Neural cell (in vitro differentiated cells): ENCODE measurements at regions not wholly inside any gene's neighbourhood (a gene's known extent, or its start where the extent isn't known, plus 50 kb on each side); places are given as distances from the start of the nearest gene placed in this dataset.

Experiments
- H2AFZ ChIP-seq: fragments of 200-600, 300-800 bp; sonication (generic), shearing (Covaris generic); 2 replicates; pipeline ENCODE4 v1.6.0; 2014; ENCODE audit warnings: low read depth, mild to moderate bottlenecking, antibody characterized with exemption, low read length, moderate library complexity
- H3F3A ChIP-seq: fragments of 200-600 bp; shearing (Covaris generic); 2 replicates; pipeline ENCODE4 v1.6.1; 2016; ENCODE audit warnings: mild to moderate bottlenecking, moderate library complexity, mixed read lengths, antibody characterized with exemption, low read length; ENCODE audit not compliant: insufficient read depth, poor library complexity, severe bottlenecking
- H3K27ac ChIP-seq: fragments of 200-600, 300-800 bp; sonication (generic), shearing (Covaris generic); 2 replicates; pipeline ENCODE4 v1.5.1; 2014; ENCODE audit warnings: mild to moderate bottlenecking, low read length, moderate library complexity
- H3K27me3 ChIP-seq: fragments of 300-800, 200-600 bp; sonication (generic), shearing (Covaris generic); 2 replicates; pipeline ENCODE4 v1.6.0; 2014; ENCODE audit warnings: mild to moderate bottlenecking, low read depth, low read length, moderate library complexity; ENCODE audit not compliant: insufficient read depth
- H3K36me3 ChIP-seq: fragments of 300-800, 200-600 bp; sonication (generic), shearing (Covaris generic); 2 replicates; pipeline ENCODE4 v1.5.1; 2014; ENCODE audit warnings: mild to moderate bottlenecking, antibody characterized with exemption, low read length, moderate library complexity; ENCODE audit not compliant: insufficient read depth
- H3K4me2 ChIP-seq: fragments of 300-800, 200-600 bp; sonication (generic), shearing (Covaris generic); 2 replicates; pipeline ENCODE4 v1.6.0; 2014; ENCODE audit warnings: mild to moderate bottlenecking, low read length
- H3K4me3 ChIP-seq: fragments of 300-800, 200-600 bp; sonication (generic), shearing (Covaris generic); 2 replicates; pipeline ENCODE4 v1.5.1; 2014; ENCODE audit warnings: mild to moderate bottlenecking, low read length, moderate library complexity
- H3K79me2 ChIP-seq: fragments of 200-600 bp; shearing (Covaris generic); replicated peaks from 2 replicates; pipeline ENCODE4 v1.6.0; 2014; ENCODE audit warnings: mild to moderate bottlenecking, low read length, moderate library complexity; ENCODE audit not compliant: insufficient read depth
- H3K9ac ChIP-seq: fragments of 300-800, 200-600 bp; sonication (generic), shearing (Covaris generic); 2 replicates; pipeline ENCODE4 v1.6.1; 2016; ENCODE audit warnings: mild to moderate bottlenecking, low read length, mixed read lengths
- H3K9me2 ChIP-seq: fragments of 200-600 bp; shearing (Covaris generic); 2 replicates; pipeline ENCODE4 v1.6.1; 2016; ENCODE audit warnings: mild to moderate bottlenecking, low read length, mixed read lengths; ENCODE audit not compliant: insufficient read depth
- H3K9me3 ChIP-seq: fragments of 200-600, 300-800 bp; sonication (generic), shearing (Covaris generic); 2 replicates; pipeline ENCODE4 v1.6.1; 2016; ENCODE audit warnings: mild to moderate bottlenecking, mixed run types, low read length, moderate library complexity, mixed read lengths
- H4K20me1 ChIP-seq: fragments of 200-600 bp; shearing (Covaris generic); 2 replicates; pipeline ENCODE4 v1.6.1; 2016; ENCODE audit warnings: mild to moderate bottlenecking, mixed run types; ENCODE audit not compliant: insufficient read depth
- CTCF ChIP-seq: fragments of 450-650 bp; IDR thresholded peaks from 2 replicates; pipeline ENCODE4 v1.5.1; 2014; ENCODE audit warnings: antibody characterized with exemption, mild to moderate bottlenecking, moderate library complexity; ENCODE audit not compliant: poor library complexity, severe bottlenecking
- EP300 ChIP-seq: fragments of 450-650 bp; conservative IDR thresholded peaks from 2 replicates; pipeline ENCODE4 v1.6.1; 2014; ENCODE audit warnings: antibody characterized with exemption, mild to moderate bottlenecking, moderate library complexity; ENCODE audit not compliant: poor library complexity, severe bottlenecking
- EZH2 ChIP-seq: fragments of 200-600, 300-800 bp; shearing (Covaris generic), sonication (generic); IDR thresholded peaks from 2 replicates; pipeline ENCODE4 v1.6.1; 2014; ENCODE audit warnings: antibody characterized with exemption, low read length, borderline replicate concordance, mild to moderate bottlenecking; ENCODE audit not compliant: insufficient read depth, poor library complexity, severe bottlenecking
- MXI1 ChIP-seq: fragments of 450-650 bp; conservative IDR thresholded peaks from 2 replicates; pipeline ENCODE4 v1.6.1; 2014; ENCODE audit warnings: antibody characterized with exemption, mild to moderate bottlenecking; ENCODE audit not compliant: poor library complexity, severe bottlenecking
- POLR2AphosphoS5 ChIP-seq: IDR thresholded peaks from 2 replicates; pipeline ENCODE4 v1.6.1; 2012
- RAD21 ChIP-seq: fragments of 450-650 bp; conservative IDR thresholded peaks from 2 replicates; pipeline ENCODE4 v1.6.1; 2014; ENCODE audit warnings: antibody characterized with exemption, mild to moderate bottlenecking, moderate library complexity
- REST ChIP-seq: IDR thresholded peaks from 2 replicates; pipeline ENCODE4 v1.6.1; 2012; ENCODE audit warnings: borderline replicate concordance
- SMC3 ChIP-seq: fragments of 450-650 bp; conservative IDR thresholded peaks from 2 replicates; pipeline ENCODE4 v1.6.1; 2014; ENCODE audit warnings: antibody characterized with exemption, mild to moderate bottlenecking, moderate library complexity; ENCODE audit not compliant: poor library complexity
- TAF1 ChIP-seq: IDR thresholded peaks from 2 replicates; pipeline ENCODE4 v1.6.1; 2012; ENCODE audit warnings: low read depth

GRCh38 chr4:176558661-176559060, 234.1 kb downstream of the VEGFC start:
- H3K79me2 ChIP-seq, result no peaks in the 10 kb centered on the region
- H2AFZ ChIP-seq, result no peak overlapping the region
- H3K9me2 ChIP-seq, result no peaks in the 10 kb centered on the region
- TF ChIP-seq RAD21 (no peak), EZH2 (no peak), SMC3 (no peak), TAF1 (no peak), POLR2AphosphoS5 (no peak), MXI1 (no peak), REST (no peak)
- H3K27ac ChIP-seq, result no peak overlapping the region
- no peak overlapping the region for H3K9ac ChIP-seq
- H4K20me1 ChIP-seq, result no peaks in the 10 kb centered on the region
- no peaks in the 10 kb centered on the region for H3F3A ChIP-seq
- no peaks in the 10 kb centered on the region for H3K9me3 ChIP-seq
- H3K4me3 ChIP-seq, result no peak overlapping the region
- no peaks in the 10 kb centered on the region for H3K27me3 ChIP-seq
- no peaks in the 10 kb centered on the region for H3K36me3 ChIP-seq
- no peak overlapping the region for H3K4me2 ChIP-seq

- H2AFZ ChIP-seq, result no peak overlapping the region
- no peaks in the 10 kb centered on the region for H3K9me3 ChIP-seq
- no peak overlapping the region for H3K9ac ChIP-seq
- no peaks in the 10 kb centered on the region for H3K79me2 ChIP-seq
- no peaks in the 10 kb centered on the region for H4K20me1 ChIP-seq
- no peaks in the 10 kb centered on the region for H3K27me3 ChIP-seq
- no peaks in the 10 kb centered on the region for H3K9me2 ChIP-seq
- no peaks in the 10 kb centered on the region for H3K36me3 ChIP-seq
- H3K4me3 ChIP-seq, result no peak overlapping the region
- H3K4me2 ChIP-seq, result no peak overlapping the region
- no peak for TF ChIP-seq RAD21
- no peak for TF ChIP-seq REST
- TF ChIP-seq CTCF, result no peak
- TF ChIP-seq EZH2, result no peak
- no peak for TF ChIP-seq MXI1
- TF ChIP-seq SMC3, result no peak
- TF ChIP-seq EP300, result no peak
- TF ChIP-seq POLR2AphosphoS5, result no peak
- no peak for TF ChIP-seq TAF1
- H3F3A ChIP-seq, result no peaks in the 10 kb centered on the region
- no peak overlapping the region for H3K27ac ChIP-seq
Measured at GRCh38 chr4:176561368-176561767, 231.4 kb downstream of the VEGFC start.
